ENCODE measurements at regions not wholly inside any gene's neighbourhood (a gene's known extent, or its start where the extent isn't known, plus 50 kb on each side); places are given as distances from the start of the nearest gene placed in this dataset.

DNA sequence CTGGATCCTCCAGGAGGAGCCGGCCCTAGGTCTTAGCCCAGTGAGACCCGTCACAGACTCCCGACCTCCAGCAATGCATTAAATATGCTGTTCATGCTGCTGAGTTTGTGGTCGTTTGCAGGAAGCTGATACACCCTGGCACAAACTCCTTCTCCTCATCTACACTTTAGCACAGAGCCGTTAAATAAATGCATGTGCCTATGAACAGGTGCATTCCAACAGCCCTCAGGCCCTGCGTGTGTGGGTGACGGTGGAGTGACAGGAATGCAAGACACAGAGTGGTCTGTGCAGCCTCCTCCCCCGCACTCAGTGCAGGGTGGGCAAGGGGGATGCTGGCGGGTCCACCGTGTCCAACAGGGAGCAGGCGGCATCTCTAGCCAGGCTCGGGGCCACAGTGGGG, 106.6 kb upstream of the TMPRSS2 start:
- TF ChIP-seq, protein P1, sequence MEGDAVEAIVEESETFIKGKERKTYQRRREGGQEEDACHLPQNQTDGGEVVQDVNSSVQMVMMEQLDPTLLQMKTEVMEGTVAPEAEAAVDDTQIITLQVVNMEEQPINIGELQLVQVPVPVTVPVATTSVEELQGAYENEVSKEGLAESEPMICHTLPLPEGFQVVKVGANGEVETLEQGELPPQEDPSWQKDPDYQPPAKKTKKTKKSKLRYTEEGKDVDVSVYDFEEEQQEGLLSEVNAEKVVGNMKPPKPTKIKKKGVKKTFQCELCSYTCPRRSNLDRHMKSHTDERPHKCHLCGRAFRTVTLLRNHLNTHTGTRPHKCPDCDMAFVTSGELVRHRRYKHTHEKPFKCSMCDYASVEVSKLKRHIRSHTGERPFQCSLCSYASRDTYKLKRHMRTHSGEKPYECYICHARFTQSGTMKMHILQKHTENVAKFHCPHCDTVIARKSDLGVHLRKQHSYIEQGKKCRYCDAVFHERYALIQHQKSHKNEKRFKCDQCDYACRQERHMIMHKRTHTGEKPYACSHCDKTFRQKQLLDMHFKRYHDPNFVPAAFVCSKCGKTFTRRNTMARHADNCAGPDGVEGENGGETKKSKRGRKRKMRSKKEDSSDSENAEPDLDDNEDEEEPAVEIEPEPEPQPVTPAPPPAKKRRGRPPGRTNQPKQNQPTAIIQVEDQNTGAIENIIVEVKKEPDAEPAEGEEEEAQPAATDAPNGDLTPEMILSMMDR (conservative IDR thresholded peaks at IDR 0.05; ENCODE audit: low read length): no peak
- TF ChIP-seq EZH2phosphoT487 (IDR thresholded peaks at IDR 0.05; ENCODE audit: borderline replicate concordance, low read depth, low read length): no peak
